ENCODE measurements at regions not wholly inside any gene's neighbourhood (a gene's known extent, or its start where the extent isn't known, plus 50 kb on each side); places are given as distances from the start of the nearest gene placed in this dataset.

- no peaks in the 10 kb centered on the region for H3K27me3 Mint-ChIP-seq
- DNase-seq (ENCODE audit: low spot score in 2 of 2), result no peak
Measured at GRCh38 chr4:186807808-186808629, 84.4 kb upstream of the FAT1 start.

DNA sequence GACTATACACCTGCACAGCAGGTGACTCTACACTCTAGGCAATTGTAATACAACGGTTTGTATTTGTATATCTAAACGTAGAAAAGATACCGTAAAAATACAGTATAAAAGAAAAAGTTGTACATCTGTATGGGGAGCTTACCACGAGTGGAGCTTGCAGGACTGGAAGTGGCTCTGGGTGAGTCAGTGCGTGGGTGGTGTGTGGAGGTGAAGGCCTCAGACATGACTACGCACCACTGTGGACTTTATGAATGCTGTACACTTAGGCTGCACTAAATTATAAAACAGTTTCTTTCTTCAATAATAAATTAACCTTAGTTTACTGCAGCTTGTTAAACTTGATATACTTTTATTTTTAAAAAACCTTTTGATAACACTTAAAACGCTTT, 85.0 kb upstream of the FAT1 start:
- no peaks in the 10 kb centered on the region for H3K9me3 Mint-ChIP-seq
- H3K4me1 Mint-ChIP-seq, result no peaks in the 10 kb centered on the region
- H3K27ac Mint-ChIP-seq, result no peak overlapping the region
- H3K27me3 Mint-ChIP-seq, result no peaks in the 10 kb centered on the region
- no peak for ATAC-seq (ENCODE audit: low read depth)
- no peaks in the 10 kb centered on the region for H3K36me3 Mint-ChIP-seq
- no peak overlapping the region for H3K4me3 Mint-ChIP-seq
- DNase-seq (ENCODE audit: low spot score in 2 of 2), result no peak

More at GRCh38 chr4:186807808-186808629, 84.4 kb upstream of the FAT1 start:
- Mint-ChIP-seq H3K9me3 (no peaks in the 10 kb centered on the region), H3K27ac (no peak overlapping the region), H3K4me1 (no peaks in the 10 kb centered on the region), H3K4me3 (no peak overlapping the region), H3K36me3 (no peaks in the 10 kb centered on the region)
- no peak for ATAC-seq (ENCODE audit: low read depth)

GRCh38 chr4:186809070-186809469, 85.4 kb upstream of the FAT1 start:
- Mint-ChIP-seq H3K4me3 (no peak overlapping the region), H3K9me3 (no peaks in the 10 kb centered on the region), H3K4me1 (no peaks in the 10 kb centered on the region), H3K36me3 (no peaks in the 10 kb centered on the region), H3K27me3 (no peaks in the 10 kb centered on the region), H3K27ac (no peak overlapping the region)
- DNase-seq (ENCODE audit: low spot score in 2 of 2) (no peak), ATAC-seq (ENCODE audit: low read depth) (no peak)

DNA sequence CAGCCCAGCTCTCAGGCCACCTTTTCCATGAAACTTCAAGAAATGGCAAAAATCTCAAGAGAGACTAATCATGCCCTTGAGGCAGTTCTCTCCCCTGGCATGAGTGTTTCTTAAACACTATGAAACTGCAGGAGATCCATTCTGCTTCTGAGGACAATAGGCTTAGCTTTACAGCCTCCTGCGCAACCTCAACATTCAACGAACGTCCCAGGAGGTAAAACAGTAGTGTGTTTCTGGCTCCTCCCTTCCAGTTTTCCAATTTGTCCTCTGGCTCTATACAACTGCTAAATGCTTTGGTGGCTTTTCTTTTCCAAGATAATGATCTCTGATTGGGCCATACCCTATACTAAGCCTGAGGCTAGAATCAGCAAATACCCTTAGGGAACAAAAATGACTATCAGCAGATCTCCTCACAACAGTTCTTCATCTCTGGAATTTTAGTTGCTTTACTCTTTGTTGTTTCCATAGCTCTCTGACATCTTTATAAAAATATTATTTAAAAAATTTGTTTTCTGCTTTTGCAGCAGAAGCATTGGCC, 87.0 kb upstream of the FAT1 start:
- no peak for ATAC-seq (ENCODE audit: low read depth)
- Mint-ChIP-seq H3K27me3 (no peaks in the 10 kb centered on the region), H3K4me3 (no peak overlapping the region), H3K9me3 (no peaks in the 10 kb centered on the region), H3K27ac (no peak overlapping the region), H3K4me1 (no peaks in the 10 kb centered on the region), H3K36me3 (no peaks in the 10 kb centered on the region)
- no peak for DNase-seq (ENCODE audit: low spot score in 2 of 2)

DNA sequence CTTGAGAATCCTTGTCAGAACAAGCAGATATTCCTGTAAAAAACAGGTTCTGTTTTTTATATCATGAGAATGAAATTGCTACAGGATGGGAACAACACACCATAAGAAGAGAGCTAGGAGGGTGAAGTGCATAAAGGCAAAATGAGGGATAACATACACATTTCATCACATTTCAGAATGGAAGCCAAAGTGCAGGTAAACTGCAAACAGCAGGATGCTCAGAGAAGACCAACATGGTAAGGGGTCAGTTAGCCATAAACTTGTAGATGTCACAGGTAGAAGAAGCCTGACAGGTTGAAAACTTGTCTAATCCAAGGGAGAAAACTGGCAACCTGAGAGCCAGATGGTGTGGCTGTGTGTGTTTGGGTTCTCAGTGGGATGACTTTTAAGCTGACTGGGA, 88.9 kb upstream of the FAT1 start:
- ATAC-seq (ENCODE audit: low read depth), result no peak
- Mint-ChIP-seq H3K27ac (no peak overlapping the region), H3K36me3 (no peaks in the 10 kb centered on the region), H3K27me3 (no peaks in the 10 kb centered on the region), H3K9me3 (no peaks in the 10 kb centered on the region), H3K4me3 (no peak overlapping the region), H3K4me1 (no peaks in the 10 kb centered on the region)
- no peak for DNase-seq (ENCODE audit: low spot score in 2 of 2)

GRCh38 chr4:186813377-186814068, 89.9 kb upstream of the FAT1 start:
- H3K27me3 Mint-ChIP-seq, result no peaks in the 10 kb centered on the region
- H3K36me3 Mint-ChIP-seq, result no peaks in the 10 kb centered on the region
- H3K27ac Mint-ChIP-seq, result no peak overlapping the region
- no peaks in the 10 kb centered on the region for H3K4me1 Mint-ChIP-seq
- H3K9me3 Mint-ChIP-seq, result no peaks in the 10 kb centered on the region
- no peak for ATAC-seq (ENCODE audit: low read depth)
- no peak overlapping the region for H3K4me3 Mint-ChIP-seq
- DNase-seq (ENCODE audit: low spot score in 2 of 2), result no peak

- H3K9me3 Mint-ChIP-seq, result no peaks in the 10 kb centered on the region
- H3K27me3 Mint-ChIP-seq, result no peaks in the 10 kb centered on the region
- no peaks in the 10 kb centered on the region for H3K36me3 Mint-ChIP-seq
- no peak overlapping the region for H3K27ac Mint-ChIP-seq
- H3K4me1 Mint-ChIP-seq, result no peaks in the 10 kb centered on the region
- ATAC-seq (ENCODE audit: low read depth) (no peak), DNase-seq (ENCODE audit: low spot score in 2 of 2) (no peak)
- H3K4me3 Mint-ChIP-seq, result no peak overlapping the region
Measured at GRCh38 chr4:186814535-186815070, 90.9 kb upstream of the FAT1 start.

DNA sequence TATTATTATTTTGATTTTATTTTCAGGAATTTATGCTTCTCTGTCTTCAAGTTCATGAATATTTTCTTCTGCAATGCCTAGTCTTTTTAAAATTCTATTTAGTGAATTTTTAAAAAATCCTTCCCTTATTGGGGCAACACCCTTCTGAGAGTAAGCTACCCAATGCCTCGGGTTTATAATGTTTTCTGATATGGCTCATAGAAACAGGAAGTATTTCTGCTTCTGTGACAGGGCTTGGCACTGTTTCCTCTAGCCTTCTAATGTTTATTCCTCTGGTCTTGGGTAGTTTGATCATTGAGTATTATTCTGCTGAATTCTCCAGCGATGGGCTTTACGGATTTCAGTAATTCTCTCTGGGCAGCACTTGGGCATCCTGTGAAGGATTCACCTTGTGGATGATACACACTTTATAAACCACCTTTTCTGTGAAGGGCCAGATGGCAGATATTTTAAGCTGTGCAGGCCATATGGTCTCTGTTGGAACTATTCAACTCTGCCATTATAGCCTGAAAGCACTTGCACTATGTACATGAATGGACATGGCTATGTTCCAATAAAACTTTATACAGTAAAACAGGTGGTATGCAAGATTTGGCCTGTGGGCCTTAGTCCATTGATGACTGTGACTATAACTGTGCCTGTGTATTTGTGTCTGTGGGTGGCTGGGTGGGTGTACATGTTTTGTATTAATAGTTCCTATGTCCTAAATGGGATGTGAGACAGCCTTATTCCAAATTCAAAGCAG, 95.9 kb upstream of the FAT1 start:
- H3K27ac Mint-ChIP-seq, result no peak overlapping the region
- H3K36me3 Mint-ChIP-seq, result no peaks in the 10 kb centered on the region
- H3K9me3 Mint-ChIP-seq, result peaks cover 3% of the 10 kb centered on the region
- DNase-seq (ENCODE audit: low spot score in 2 of 2), result no peak
- H3K4me3 Mint-ChIP-seq, result no peak overlapping the region
- H3K27me3 Mint-ChIP-seq, result no peaks in the 10 kb centered on the region
- ATAC-seq (ENCODE audit: low read depth), result no peak
- H3K4me1 Mint-ChIP-seq, result no peaks in the 10 kb centered on the region

DNA sequence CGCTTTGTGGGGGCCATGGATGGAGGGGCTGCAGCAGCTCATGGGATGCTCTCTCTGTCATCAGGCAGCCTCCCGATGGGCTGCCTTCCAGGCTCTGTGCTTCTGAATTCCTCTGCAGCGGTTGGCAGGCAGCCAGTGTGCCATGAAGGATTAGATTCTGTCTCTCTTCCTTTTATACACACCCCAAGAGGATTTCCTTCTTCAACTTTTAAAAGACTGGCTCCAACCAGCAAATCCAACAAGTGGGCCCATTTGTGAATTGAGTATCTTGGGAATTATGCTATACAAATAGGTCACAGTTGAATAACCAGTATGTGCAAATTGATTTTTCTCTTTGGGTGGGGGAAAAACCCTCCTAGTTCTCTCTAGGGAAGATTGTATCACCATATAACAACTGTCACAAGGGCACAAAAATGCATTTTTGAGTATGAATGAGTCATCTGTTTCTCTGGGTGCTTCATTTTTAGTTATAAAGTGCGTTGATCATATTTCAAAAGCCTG, 96.8 kb upstream of the FAT1 start:
- ATAC-seq (ENCODE audit: low read depth), result no peak
- H3K4me3 Mint-ChIP-seq, result no peak overlapping the region
- H3K9me3 Mint-ChIP-seq, result peaks cover 3% of the 10 kb centered on the region
- DNase-seq (ENCODE audit: low spot score in 2 of 2), result no peak
- no peaks in the 10 kb centered on the region for H3K36me3 Mint-ChIP-seq
- H3K4me1 Mint-ChIP-seq, result no peaks in the 10 kb centered on the region
- no peaks in the 10 kb centered on the region for H3K27me3 Mint-ChIP-seq
- H3K27ac Mint-ChIP-seq, result no peak overlapping the region

GRCh38 chr4:186823989-186824388, 100.3 kb upstream of the FAT1 start:
- Mint-ChIP-seq H3K36me3 (no peaks in the 10 kb centered on the region), H3K4me3 (no peak overlapping the region), H3K4me1 (no peaks in the 10 kb centered on the region), H3K27ac (no peak overlapping the region), H3K9me3 (peaks cover 3% of the 10 kb centered on the region), H3K27me3 (no peaks in the 10 kb centered on the region)
- DNase-seq (ENCODE audit: low spot score in 2 of 2) (no peak), ATAC-seq (ENCODE audit: low read depth) (no peak)

DNA sequence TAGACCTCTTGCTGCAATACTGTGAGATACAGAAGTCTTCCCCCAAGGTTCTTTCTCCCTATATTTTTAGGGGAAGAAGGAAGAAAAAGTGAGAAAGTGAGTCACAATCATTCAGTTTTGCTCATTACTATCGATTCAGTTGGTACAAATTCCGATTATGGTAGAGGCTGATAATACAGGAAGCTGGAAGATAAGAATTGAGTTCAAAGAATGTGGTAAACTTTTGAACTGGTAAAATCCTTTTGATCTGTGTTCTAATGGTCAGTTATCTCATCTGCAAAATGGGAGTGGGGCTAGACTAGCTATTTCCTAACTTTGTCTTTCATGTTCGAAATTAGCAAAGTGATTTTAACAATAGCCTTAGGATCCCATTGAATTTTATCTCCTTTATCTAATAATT, 101.4 kb upstream of the FAT1 start:
- Mint-ChIP-seq H3K4me1 (no peaks in the 10 kb centered on the region), H3K27ac (no peak overlapping the region), H3K36me3 (no peaks in the 10 kb centered on the region), H3K27me3 (no peaks in the 10 kb centered on the region), H3K9me3 (peaks cover 3% of the 10 kb centered on the region), H3K4me3 (no peak overlapping the region)
- DNase-seq (ENCODE audit: low spot score in 2 of 2) (no peak), ATAC-seq (ENCODE audit: low read depth) (no peak)

- Mint-ChIP-seq H3K4me3 (no peak overlapping the region), H3K9me3 (peaks cover 7% of the 10 kb centered on the region), H3K36me3 (no peaks in the 10 kb centered on the region), H3K27me3 (no peaks in the 10 kb centered on the region), H3K27ac (no peak overlapping the region), H3K4me1 (no peaks in the 10 kb centered on the region)
- ATAC-seq (ENCODE audit: low read depth) (no peak), DNase-seq (ENCODE audit: low spot score in 2 of 2) (no peak)
Measured at GRCh38 chr4:186826006-186826405, 102.3 kb upstream of the FAT1 start.

DNA sequence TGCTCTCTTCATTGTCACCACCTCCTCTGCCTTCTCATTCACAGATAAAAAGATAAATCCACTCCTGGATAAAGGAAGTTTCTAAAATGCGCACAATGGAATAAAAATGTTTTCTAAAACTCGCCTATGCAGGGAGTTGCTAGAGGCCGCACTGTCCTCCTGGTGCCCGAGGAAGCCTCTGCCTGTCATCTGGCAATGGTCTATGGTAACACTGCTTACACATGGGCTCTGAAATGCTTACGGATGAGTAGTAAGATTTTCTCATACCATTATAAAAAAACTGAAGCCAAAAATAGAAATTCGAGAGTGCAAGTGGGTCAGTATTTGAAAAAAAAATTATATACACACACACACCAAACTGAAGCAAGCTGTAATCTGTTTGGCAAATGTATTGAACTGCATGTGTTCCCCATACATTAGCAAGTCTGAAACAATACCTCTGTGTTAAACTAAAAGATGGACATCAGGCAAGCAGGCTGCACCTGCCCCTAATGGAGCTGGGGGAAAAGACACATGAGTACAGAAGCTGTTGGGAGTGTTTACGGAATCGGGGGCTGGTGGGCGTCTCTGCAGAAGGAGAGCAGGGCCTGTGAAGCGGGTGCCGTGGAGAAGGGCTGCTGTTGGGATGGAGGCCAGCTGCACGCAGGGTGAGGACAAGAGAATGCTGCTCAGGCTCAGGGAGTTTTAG, 103.3 kb upstream of the FAT1 start:
- Mint-ChIP-seq H3K36me3 (no peaks in the 10 kb centered on the region), H3K9me3 (peaks cover 5% of the 10 kb centered on the region), H3K27me3 (no peaks in the 10 kb centered on the region), H3K4me3 (no peak overlapping the region), H3K4me1 (no peaks in the 10 kb centered on the region), H3K27ac (no peak overlapping the region)
- ATAC-seq (ENCODE audit: low read depth), result no peak
- no peak for DNase-seq (ENCODE audit: low spot score in 2 of 2)

All from memory B cell (primary cell).